NCI-H345 treated with DMSO at 0.1 percent for 48 hours (cell line): ENCODE measurements at regions not wholly inside any gene's neighbourhood (a gene's known extent, or its start where the extent isn't known, plus 50 kb on each side); places are given as distances from the start of the nearest gene placed in this dataset.
"Not testable (repeated sequence)": the region's sequence is repeated elsewhere in the genome, so short reads cannot be mapped to it uniquely, and the experiment has no call there.

ENCODE experiments used
- DNase-seq: peaks from one replicate; lab custom pipeline; 2025; ENCODE audit not compliant: unreplicated experiment; lab: John Stamatoyannopoulos, UW

DNA sequence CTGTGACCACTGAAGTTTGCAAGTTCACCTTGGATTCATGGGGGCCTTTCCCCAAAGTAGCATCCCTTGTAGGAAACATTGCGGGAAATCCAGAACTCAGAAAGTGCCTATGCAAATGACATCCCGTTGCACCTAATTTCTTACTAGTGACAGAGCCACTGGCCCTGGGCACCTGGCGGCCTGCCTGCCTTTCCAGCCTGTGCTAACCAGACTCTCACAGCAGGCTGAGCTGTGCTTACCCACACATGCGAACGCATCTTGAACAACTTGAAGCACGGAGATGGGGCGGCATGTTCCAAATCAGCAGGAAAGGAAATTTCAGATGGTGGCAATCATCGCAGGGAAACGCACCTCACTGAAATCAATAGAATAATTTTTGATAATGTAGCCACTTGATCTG lies 405.8 kb downstream of the TMEM182 start:
- DNase-seq: no peak

GRCh38 chr2:103169861-103170260 lies 408.0 kb downstream of the TMEM182 start:
- DNase-seq: no peak

DNA sequence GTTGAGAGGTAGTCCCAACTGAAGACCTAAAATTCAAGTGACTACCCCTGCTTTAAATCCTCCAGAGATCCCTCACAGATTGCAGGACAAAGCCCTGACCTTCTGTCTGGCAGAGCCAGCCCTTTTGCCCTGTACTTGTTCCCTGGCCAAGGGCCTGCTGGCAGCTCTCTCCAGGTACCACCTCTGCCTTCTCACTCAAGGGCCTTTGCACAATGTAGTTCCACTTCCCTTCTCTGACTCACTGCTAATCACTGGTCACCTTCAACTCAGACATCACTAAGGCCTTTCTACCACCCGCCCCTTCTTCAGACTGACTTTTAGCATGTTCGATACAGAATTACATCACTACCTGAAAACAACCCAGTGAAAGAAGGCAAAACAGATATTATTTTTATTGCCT lies 411.0 kb downstream of the TMEM182 start:
- no peak for DNase-seq

DNA sequence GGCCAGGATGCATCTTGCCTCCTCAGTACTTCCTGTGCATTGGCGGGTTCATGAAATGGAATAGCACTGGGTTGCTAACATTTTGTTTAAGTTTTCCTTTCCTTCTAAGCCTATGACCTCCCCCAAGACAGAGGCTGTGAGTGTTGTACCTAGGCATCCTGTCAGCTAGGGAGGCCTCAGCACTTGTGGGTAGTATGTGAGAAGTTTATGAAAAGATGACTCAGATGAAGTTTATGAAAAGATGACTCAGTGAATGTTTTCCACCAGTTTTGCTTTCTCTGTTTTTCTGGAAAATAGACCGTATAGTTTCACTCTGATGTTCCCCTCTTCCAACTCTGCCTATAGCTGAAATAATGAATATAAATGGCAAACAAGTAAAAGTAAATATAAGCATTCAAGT lies 412.9 kb downstream of the TMEM182 start:
- no peak for DNase-seq

GRCh38 chr2:103176294-103176915 lies 414.6 kb downstream of the TMEM182 start:
- no peak for DNase-seq

- no peak for DNase-seq
These were observed 418.0 kb downstream of the TMEM182 start for GRCh38 chr2:103179798-103180197.

DNA sequence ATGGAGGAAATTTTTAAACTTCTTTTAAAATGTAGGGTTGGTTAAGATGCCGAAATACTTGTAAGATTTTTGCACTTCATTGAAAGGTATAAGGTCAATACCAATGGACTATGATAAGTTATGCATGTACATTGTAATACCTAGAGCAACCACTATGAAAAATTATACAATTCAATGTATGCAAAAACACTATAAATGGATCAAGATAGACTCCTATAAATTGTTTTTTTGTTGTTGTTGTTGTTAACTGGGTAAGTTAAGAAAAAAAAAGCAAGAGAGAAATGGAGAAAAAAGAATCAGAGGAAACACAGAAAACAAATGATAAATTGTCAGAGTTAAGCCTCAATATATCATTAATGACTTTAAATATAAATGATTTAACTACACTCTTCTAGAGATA lies 421.2 kb downstream of the TMEM182 start:
- DNase-seq: no peak

GRCh38 chr2:103196802-103197201 lies 435.0 kb downstream of the TMEM182 start:
- DNase-seq: no peak

- DNase-seq: not testable (repeated sequence)
These were observed 438.9 kb downstream of the TMEM182 start for GRCh38 chr2:103200774-103201173.

GRCh38 chr2:103208916-103209315 lies 447.1 kb downstream of the TMEM182 start:
- no peak for DNase-seq

DNA sequence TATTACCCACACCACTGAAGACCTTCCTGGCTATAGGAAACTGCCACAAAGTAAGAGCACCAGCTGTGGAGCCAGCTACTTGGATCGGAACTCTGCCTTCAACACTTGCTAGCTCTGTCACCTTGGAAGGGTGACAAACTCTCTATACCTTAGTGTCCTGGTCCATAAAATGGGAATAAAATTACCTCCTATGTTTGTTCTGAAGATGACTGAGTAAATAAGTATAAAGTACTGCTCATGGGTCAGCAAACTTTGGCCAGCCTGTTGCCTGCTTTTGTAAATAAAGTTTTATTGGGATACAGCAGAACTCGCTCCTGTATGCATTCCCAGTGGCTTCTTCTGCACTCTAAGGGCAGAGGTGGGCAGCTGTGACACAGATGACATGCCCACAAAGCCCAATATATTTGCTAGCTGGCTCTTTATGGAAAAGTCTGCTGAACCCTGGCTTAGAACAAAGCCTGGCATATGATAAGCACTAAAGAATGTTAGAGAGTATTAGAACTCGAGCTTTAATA lies 451.3 kb downstream of the TMEM182 start:
- no peak for DNase-seq

DNA sequence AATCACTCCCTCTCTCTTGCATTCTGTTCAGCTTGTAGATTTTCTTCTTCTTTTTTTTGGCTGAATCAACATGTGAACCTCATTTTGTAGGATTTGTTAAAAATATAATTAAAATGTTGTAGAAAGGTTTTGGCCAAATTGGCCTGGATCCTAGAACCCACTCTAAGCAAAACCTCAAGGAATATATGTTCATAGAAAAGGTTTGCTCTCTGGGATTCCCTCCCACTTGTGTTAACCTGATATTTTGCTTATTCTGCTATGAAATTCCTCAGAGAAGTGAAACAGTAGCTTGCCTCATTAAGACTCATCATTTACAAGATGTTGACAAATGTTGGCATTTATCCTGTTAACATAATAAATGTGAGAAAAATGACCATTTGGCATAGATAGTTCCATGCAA lies 456.7 kb downstream of the TMEM182 start:
- no peak for DNase-seq

- DNase-seq: no peak
These were observed 457.6 kb downstream of the TMEM182 start for GRCh38 chr2:103219398-103219797.

GRCh38 chr2:103222969-103223368 lies 461.1 kb downstream of the TMEM182 start:
- DNase-seq: no peak

DNA sequence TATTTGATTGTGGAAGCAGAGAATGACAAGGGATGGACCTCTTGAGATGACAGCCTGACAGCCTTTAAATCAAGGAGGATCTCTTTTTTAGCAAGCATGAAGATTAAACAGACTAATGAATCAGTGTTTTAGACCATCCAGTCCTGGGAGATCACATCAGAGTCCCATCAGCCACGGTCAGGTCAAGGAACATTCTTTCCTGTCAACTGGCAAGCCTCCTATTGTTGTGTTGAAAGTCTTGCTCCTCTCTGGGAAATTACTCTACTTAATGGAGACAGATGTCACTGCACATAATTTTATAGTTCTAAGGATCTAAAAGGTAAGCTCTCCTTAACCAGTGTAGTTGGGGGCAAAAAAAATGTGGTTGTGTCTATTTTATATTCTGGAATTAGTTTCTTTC lies 469.0 kb downstream of the TMEM182 start:
- DNase-seq: no peak

GRCh38 chr2:103232865-103233264 lies 471.0 kb downstream of the TMEM182 start:
- no peak for DNase-seq

- DNase-seq: no peak
These were observed 471.9 kb downstream of the TMEM182 start for GRCh38 chr2:103233691-103234090.

DNA sequence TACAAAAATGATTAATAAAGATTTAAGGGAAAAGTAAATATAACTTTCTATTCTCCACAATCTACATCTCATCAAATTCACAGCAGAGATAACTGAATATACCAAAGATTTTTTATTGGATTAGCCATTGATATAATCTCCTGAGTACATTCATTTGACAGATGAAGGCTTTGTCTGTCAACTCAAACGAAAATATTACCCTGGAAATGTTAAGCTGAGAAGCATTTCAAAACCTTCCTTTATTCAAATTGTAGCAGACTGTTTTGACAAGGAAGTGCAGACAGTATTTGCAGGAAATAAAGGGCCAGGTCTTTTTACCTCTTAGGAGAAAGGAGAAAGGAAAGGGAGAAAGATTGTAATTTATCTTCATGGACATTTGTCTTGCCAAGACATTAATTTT lies 473.5 kb downstream of the TMEM182 start:
- no peak for DNase-seq

DNA sequence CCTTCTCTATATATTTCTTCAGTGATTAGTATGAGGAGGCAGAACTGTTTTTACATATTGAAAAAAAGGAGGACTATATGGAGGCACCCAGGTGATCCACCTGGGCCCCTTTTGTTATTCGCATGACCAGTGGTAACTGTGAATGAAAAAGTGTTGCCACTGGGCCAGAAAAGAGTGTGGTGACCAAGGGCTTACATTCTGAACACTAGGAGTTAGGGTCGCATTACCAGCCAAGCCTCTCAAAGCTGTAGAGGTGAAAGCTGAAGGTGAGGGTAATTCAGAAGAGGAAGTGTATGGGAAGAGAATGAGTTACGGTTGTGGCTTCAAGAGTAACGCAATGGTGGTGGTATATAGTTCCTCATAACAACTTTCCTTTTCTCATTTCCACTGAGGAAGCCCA lies 487.6 kb downstream of the TMEM182 start:
- no peak for DNase-seq

- DNase-seq: no peak
These were observed 490.9 kb downstream of the TMEM182 start for GRCh38 chr2:103252781-103253180.

DNA sequence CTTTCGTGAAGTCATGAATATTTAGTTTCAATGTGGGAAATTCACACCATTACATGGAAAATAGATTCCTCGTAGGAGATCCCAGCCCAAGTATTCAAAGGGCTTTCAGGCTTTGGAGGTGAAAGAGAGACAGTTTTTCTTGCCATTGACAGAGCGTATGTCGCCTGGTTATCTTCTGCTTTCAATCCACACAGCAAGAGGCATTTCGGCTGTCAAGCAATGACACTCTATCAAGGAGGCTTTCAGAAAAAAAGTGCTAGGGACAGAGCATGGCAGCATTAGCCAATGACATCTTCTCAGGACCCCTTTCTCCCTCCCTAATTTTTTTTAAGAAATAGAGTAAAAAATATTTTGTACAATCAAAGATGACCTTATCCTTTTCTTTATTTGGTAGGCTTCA lies 492.8 kb downstream of the TMEM182 start:
- no peak for DNase-seq

GRCh38 chr2:103264058-103264768 lies 502.4 kb downstream of the TMEM182 start:
- no peak for DNase-seq

- no peak for DNase-seq
These were observed 503.7 kb downstream of the TMEM182 start for GRCh38 chr2:103265521-103265920.
